GM12873 (cell line): ENCODE measurements at regions not wholly inside any gene's neighbourhood (a gene's known extent, or its start where the extent isn't known, plus 50 kb on each side); places are given as distances from the start of the nearest gene placed in this dataset.

Source experiments
- CTCF ChIP-seq: IDR thresholded peaks from 2 replicates; pipeline ENCODE4 v1.5.1; 2012; ENCODE audit warnings: low read depth, mild to moderate bottlenecking, moderate library complexity, low read length, control low read depth; ENCODE audit not compliant: insufficient read depth; ENCODE audit errors: missing control alignments

GRCh38 chr4:11232015-11232414 lies 196.7 kb downstream of the HS3ST1 start:
- TF ChIP-seq CTCF, result no peak

GRCh38 chr4:11230866-11231265 lies 197.8 kb downstream of the HS3ST1 start:
- TF ChIP-seq CTCF, result no peak

GRCh38 chr4:11228530-11228929 lies 200.2 kb downstream of the HS3ST1 start:
- TF ChIP-seq CTCF, result no peak

GRCh38 chr4:11223311-11223710 lies 205.4 kb downstream of the HS3ST1 start:
- TF ChIP-seq CTCF, result no peak

- no peak for TF ChIP-seq CTCF
Observed at GRCh38 chr4:11218692-11219091, 210.0 kb downstream of the HS3ST1 start.

GRCh38 chr4:11216520-11216919 lies 212.2 kb downstream of the HS3ST1 start:
- TF ChIP-seq CTCF, result no peak

GRCh38 chr4:11214281-11214680 lies 214.4 kb downstream of the HS3ST1 start:
- TF ChIP-seq CTCF, result no peak
